HepG2 (cell line): ENCODE measurements at regions not wholly inside any gene's neighbourhood (a gene's known extent, or its start where the extent isn't known, plus 50 kb on each side); places are given as distances from the start of the nearest gene placed in this dataset.

Experiments
- DRAP1 ChIP-seq: IDR thresholded peaks from 2 replicates; pipeline ENCODE4 v1.6.1; 2016; ENCODE audit warnings: missing genetic modification reagents, missing compliant biosample characterization
- GZF1 ChIP-seq: sonication (generic); formaldehyde crosslinking; IDR thresholded peaks from 2 replicates; pipeline ENCODE4 v1.5.1; 2020; ENCODE audit warnings: mild to moderate bottlenecking, missing genetic modification reagents
- HINFP ChIP-seq: sonication (generic); formaldehyde crosslinking; IDR thresholded peaks from 2 replicates; pipeline ENCODE4 v1.4.0; 2020; ENCODE audit warnings: low read depth, mild to moderate bottlenecking, missing genetic modification reagents
- HNRNPH1 ChIP-seq: fragments of 200-400 bp; formaldehyde crosslinking; optimal IDR thresholded peaks from 2 replicates; pipeline ENCODE3; 2017; ENCODE audit warnings: mild to moderate bottlenecking, low read depth, low read length
- REPIN1 ChIP-seq: sonication (generic); formaldehyde crosslinking; IDR thresholded peaks from 2 replicates; pipeline ENCODE4 v1.8.0; 2022; ENCODE audit warnings: missing genetic modification reagents, low read depth, mild to moderate bottlenecking, borderline replicate concordance
- SMYD3 ChIP-seq: sonication (generic); formaldehyde crosslinking; IDR thresholded peaks from 2 replicates; pipeline ENCODE4 v1.8.1; 2023; ENCODE audit warnings: mild to moderate bottlenecking, missing genetic modification reagents
- SOX13 ChIP-seq, 3 experiments: fragments of 450-650 bp in 1 of 3; sonication (generic) in 1 of 3; formaldehyde crosslinking in 1 of 3; IDR thresholded peaks in 2 of 3; conservative IDR thresholded peaks in 1 of 3; 2 replicates each; pipeline versions ENCODE4 v1.5.0 to v1.6.1; 2016 to 2020; ENCODE audit warnings: antibody characterized with exemption in 1 of 3, mild to moderate bottlenecking in 1 of 3, missing compliant biosample characterization in 1 of 3, missing genetic modification reagents in 1 of 3, moderate library complexity in 1 of 3
- SP1 ChIP-seq, 2 experiments: fragments of 450-650 bp in 1 of 2; sonication (generic) in 1 of 2; formaldehyde crosslinking in 1 of 2; IDR thresholded peaks; 2 replicates each; pipeline versions ENCODE4 v1.4.0 to v1.6.1; 2016 to 2020; ENCODE audit warnings: missing genetic modification reagents in 1 of 2
- STAG1 ChIP-seq: sonication (generic); formaldehyde crosslinking; IDR thresholded peaks from 2 replicates; pipeline ENCODE4 v1.4.0; 2020; ENCODE audit warnings: missing genetic modification reagents
- TEAD3 ChIP-seq: optimal IDR thresholded peaks from 2 replicates; pipeline ENCODE3; 2016; ENCODE audit warnings: borderline replicate concordance
- TMF1 ChIP-seq: sonication (generic); formaldehyde crosslinking; IDR thresholded peaks from 2 replicates; pipeline ENCODE4 v1.8.1; 2022; ENCODE audit warnings: low read depth, missing genetic modification reagents
- TOE1 ChIP-seq: sonication (generic); formaldehyde crosslinking; IDR thresholded peaks from 2 replicates; pipeline ENCODE4 v1.4.0; 2020; ENCODE audit warnings: mild to moderate bottlenecking, missing genetic modification reagents
- XRCC5 ChIP-seq: fragments of 200-400 bp; formaldehyde crosslinking; optimal IDR thresholded peaks from 2 replicates; pipeline ENCODE3; 2017; ENCODE audit warnings: mild to moderate bottlenecking, low read length
- YEATS2 ChIP-seq: sonication (generic); formaldehyde crosslinking; IDR thresholded peaks from 2 replicates; pipeline ENCODE4 v1.4.0; 2020; ENCODE audit warnings: missing genetic modification reagents, borderline replicate concordance
- ZBTB40 ChIP-seq, 2 experiments: fragments of 450-650 bp in 1 of 2; sonication (generic) in 1 of 2; formaldehyde crosslinking in 1 of 2; IDR thresholded peaks; 2 replicates each; pipeline versions ENCODE4 v1.6.1 to v1.8.0; 2016 to 2022; ENCODE audit warnings: antibody characterized with exemption in 1 of 2, mild to moderate bottlenecking in 1 of 2, missing genetic modification reagents in 1 of 2
- ZNF256 ChIP-seq: sonication (generic); formaldehyde crosslinking; conservative IDR thresholded peaks from 2 replicates; pipeline ENCODE4 v1.4.0; 2020; ENCODE audit warnings: missing genetic modification reagents
- ZZZ3 ChIP-seq: sonication (generic); formaldehyde crosslinking; IDR thresholded peaks from 2 replicates; pipeline ENCODE4 v1.4.0; 2020; ENCODE audit warnings: missing genetic modification reagents, mild to moderate bottlenecking, borderline replicate concordance

- TF ChIP-seq SP1 (IDR thresholded peaks at IDR 0.05) (no peak), SP1 (CRISPR knock-in tag; IDR thresholded peaks at IDR 0.05) (no peak), ZBTB40 (IDR thresholded peaks at IDR 0.05) (no peak), ZBTB40 (CRISPR knock-in tag; IDR thresholded peaks at IDR 0.05) (no peak), ZZZ3 (CRISPR knock-in tag) (no peak), DRAP1 (CRISPR knock-in tag) (no peak), TEAD3 (CRISPR knock-in tag) (peak; percentile 27), SOX13 (IDR thresholded peaks at IDR 0.05) (no peak), SOX13 (CRISPR knock-in tag; conservative IDR thresholded peaks at IDR 0.05 in 1 of 2, IDR thresholded peaks at IDR 0.05 in 1 of 2) (0 out of 4 replicates have a peak, but pooled peaks of 1 of the 2 experiments have one; percentile 8), STAG1 (CRISPR knock-in tag) (peak; percentile 95), ZNF256 (CRISPR knock-in tag) (no peak), TMF1 (no peak), SMYD3 (CRISPR knock-in tag) (peak; percentile 44; the same call in 1 of the 2 replicates), YEATS2 (CRISPR knock-in tag) (no peak), HINFP (CRISPR knock-in tag) (no peak), XRCC5 (no peak), TOE1 (CRISPR knock-in tag) (no peak), GZF1 (no peak), HNRNPH1 (no peak), REPIN1 (0 out of 2 replicates have a peak, but pooled peaks have one; percentile 31)
Measured at GRCh38 chr17:68771867-68772515, 170.8 kb upstream of the FAM20A start (continued).
